ENCODE measurements at regions not wholly inside any gene's neighbourhood (a gene's known extent, or its start where the extent isn't known, plus 50 kb on each side); places are given as distances from the start of the nearest gene placed in this dataset.

- no peaks in the 10 kb centered on the region for H3K27me3 ChIP-seq
- DNase-seq (ENCODE audit: low read depth in 1 of 2, low spot score in 1 of 2): no peak
- H3K36me3 ChIP-seq: no peaks in the 10 kb centered on the region
- no peak for TF ChIP-seq CTCF (IDR thresholded peaks at IDR 0.05; ENCODE audit: low read depth, low read length)
- H3K4me3 ChIP-seq: no peak overlapping the region
- peaks cover 7% of the 10 kb centered on the region for H3K4me1 ChIP-seq (ENCODE audit: low read depth)
- no peaks in the 10 kb centered on the region for H3K9me3 ChIP-seq (ENCODE audit: low read depth)
- no peak overlapping the region for H3K27ac ChIP-seq
Measured at GRCh38 chr9:120330031-120330430, 249.9 kb downstream of the CDK5RAP2 start.

- Histone ChIP-seq H3K27ac (no peak overlapping the region), H3K9me3 (ENCODE audit: low read depth) (no peaks in the 10 kb centered on the region), H3K27me3 (no peaks in the 10 kb centered on the region), H3K4me1 (ENCODE audit: low read depth) (peaks cover 11% of the 10 kb centered on the region), H3K36me3 (no peaks in the 10 kb centered on the region), H3K4me3 (no peak overlapping the region)
- TF ChIP-seq CTCF (IDR thresholded peaks at IDR 0.05; ENCODE audit: low read depth, low read length): no peak
- no peak for DNase-seq (ENCODE audit: low read depth in 1 of 2, low spot score in 1 of 2)
Measured at GRCh38 chr9:120327322-120327721, 252.6 kb downstream of the CDK5RAP2 start.

GRCh38 chr9:120326049-120326693, 253.8 kb downstream of the CDK5RAP2 start:
- H3K4me1 ChIP-seq (ENCODE audit: low read depth): peaks cover 11% of the 10 kb centered on the region
- no peaks in the 10 kb centered on the region for H3K9me3 ChIP-seq (ENCODE audit: low read depth)
- no peaks in the 10 kb centered on the region for H3K36me3 ChIP-seq
- no peak for TF ChIP-seq CTCF (IDR thresholded peaks at IDR 0.05; ENCODE audit: low read depth, low read length)
- H3K27me3 ChIP-seq: no peaks in the 10 kb centered on the region
- H3K27ac ChIP-seq: no peak overlapping the region
- no peak overlapping the region for H3K4me3 ChIP-seq
- DNase-seq (ENCODE audit: low read depth in 1 of 2, low spot score in 1 of 2): no peak

- Histone ChIP-seq H3K27ac (peak overlapping the region; percentile 13), H3K4me1 (ENCODE audit: low read depth) (peaks cover 11% of the 10 kb centered on the region), H3K4me3 (no peak overlapping the region), H3K9me3 (ENCODE audit: low read depth) (no peaks in the 10 kb centered on the region), H3K36me3 (no peaks in the 10 kb centered on the region), H3K27me3 (no peaks in the 10 kb centered on the region)
- peak in 1 of 2 donors; percentile 56 for DNase-seq (ENCODE audit: low read depth in 1 of 2, low spot score in 1 of 2)
- no peak for TF ChIP-seq CTCF (IDR thresholded peaks at IDR 0.05; ENCODE audit: low read depth, low read length)
Measured at GRCh38 chr9:120324996-120325642, 254.8 kb downstream of the CDK5RAP2 start.

- TF ChIP-seq CTCF (IDR thresholded peaks at IDR 0.05; ENCODE audit: low read depth, low read length): no peak
- no peak overlapping the region for H3K4me3 ChIP-seq
- H3K27ac ChIP-seq: no peak overlapping the region
- no peak for DNase-seq (ENCODE audit: low read depth in 1 of 2, low spot score in 1 of 2)
- H3K36me3 ChIP-seq: no peaks in the 10 kb centered on the region
- no peaks in the 10 kb centered on the region for H3K27me3 ChIP-seq
- H3K4me1 ChIP-seq (ENCODE audit: low read depth): peaks cover 11% of the 10 kb centered on the region
- no peaks in the 10 kb centered on the region for H3K9me3 ChIP-seq (ENCODE audit: low read depth)
Measured at GRCh38 chr9:120324461-120324860, 255.5 kb downstream of the CDK5RAP2 start.

Measured in cardiac muscle cell (in vitro differentiated cells and primary cell).